ENCODE measurements at regions not wholly inside any gene's neighbourhood (a gene's known extent, or its start where the extent isn't known, plus 50 kb on each side); places are given as distances from the start of the nearest gene placed in this dataset.

- H3K27me3 ChIP-seq (ENCODE audit: low read length) = no peaks in the 10 kb centered on the region
- H4K20me1 ChIP-seq (ENCODE audit: low read depth, low read length) = no peaks in the 10 kb centered on the region
- no peaks in the 10 kb centered on the region for H3K79me2 ChIP-seq (ENCODE audit: insufficient read depth, low read length)
- no peak overlapping the region for H3K27ac ChIP-seq (ENCODE audit: low read depth, low read length)
- H3F3A ChIP-seq (ENCODE audit: insufficient read depth) = no peaks in the 10 kb centered on the region
- H3K9me2 ChIP-seq (replicated peaks; ENCODE audit: insufficient read depth, low read length) = no peaks in the 10 kb centered on the region
- no peak overlapping the region for H3K9ac ChIP-seq (ENCODE audit: low read length)
- H3K36me3 ChIP-seq (ENCODE audit: low read length) = no peaks in the 10 kb centered on the region
- H3K9me3 ChIP-seq (ENCODE audit: insufficient read depth, low read length) = no peaks in the 10 kb centered on the region
- H3K4me3 ChIP-seq (ENCODE audit: insufficient read depth, low read length, poor library complexity, severe bottlenecking) = no peak overlapping the region
- TF ChIP-seq, protein P1, sequence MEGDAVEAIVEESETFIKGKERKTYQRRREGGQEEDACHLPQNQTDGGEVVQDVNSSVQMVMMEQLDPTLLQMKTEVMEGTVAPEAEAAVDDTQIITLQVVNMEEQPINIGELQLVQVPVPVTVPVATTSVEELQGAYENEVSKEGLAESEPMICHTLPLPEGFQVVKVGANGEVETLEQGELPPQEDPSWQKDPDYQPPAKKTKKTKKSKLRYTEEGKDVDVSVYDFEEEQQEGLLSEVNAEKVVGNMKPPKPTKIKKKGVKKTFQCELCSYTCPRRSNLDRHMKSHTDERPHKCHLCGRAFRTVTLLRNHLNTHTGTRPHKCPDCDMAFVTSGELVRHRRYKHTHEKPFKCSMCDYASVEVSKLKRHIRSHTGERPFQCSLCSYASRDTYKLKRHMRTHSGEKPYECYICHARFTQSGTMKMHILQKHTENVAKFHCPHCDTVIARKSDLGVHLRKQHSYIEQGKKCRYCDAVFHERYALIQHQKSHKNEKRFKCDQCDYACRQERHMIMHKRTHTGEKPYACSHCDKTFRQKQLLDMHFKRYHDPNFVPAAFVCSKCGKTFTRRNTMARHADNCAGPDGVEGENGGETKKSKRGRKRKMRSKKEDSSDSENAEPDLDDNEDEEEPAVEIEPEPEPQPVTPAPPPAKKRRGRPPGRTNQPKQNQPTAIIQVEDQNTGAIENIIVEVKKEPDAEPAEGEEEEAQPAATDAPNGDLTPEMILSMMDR (IDR thresholded peaks at IDR 0.05; ENCODE audit: insufficient read depth, low read length, poor library complexity, severe bottlenecking) = no peak
- TF ChIP-seq EZH2phosphoT487 (conservative IDR thresholded peaks at IDR 0.05; ENCODE audit: low read length) = no peak
- H3K4me2 ChIP-seq (ENCODE audit: low read depth, low read length, poor library complexity, severe bottlenecking) = no peak overlapping the region
- H2AFZ ChIP-seq (ENCODE audit: low read depth, low read length, severe bottlenecking) = no peak overlapping the region
Measured at GRCh38 chr2:226625946-226626345, 173.7 kb downstream of the IRS1 start.

DNA sequence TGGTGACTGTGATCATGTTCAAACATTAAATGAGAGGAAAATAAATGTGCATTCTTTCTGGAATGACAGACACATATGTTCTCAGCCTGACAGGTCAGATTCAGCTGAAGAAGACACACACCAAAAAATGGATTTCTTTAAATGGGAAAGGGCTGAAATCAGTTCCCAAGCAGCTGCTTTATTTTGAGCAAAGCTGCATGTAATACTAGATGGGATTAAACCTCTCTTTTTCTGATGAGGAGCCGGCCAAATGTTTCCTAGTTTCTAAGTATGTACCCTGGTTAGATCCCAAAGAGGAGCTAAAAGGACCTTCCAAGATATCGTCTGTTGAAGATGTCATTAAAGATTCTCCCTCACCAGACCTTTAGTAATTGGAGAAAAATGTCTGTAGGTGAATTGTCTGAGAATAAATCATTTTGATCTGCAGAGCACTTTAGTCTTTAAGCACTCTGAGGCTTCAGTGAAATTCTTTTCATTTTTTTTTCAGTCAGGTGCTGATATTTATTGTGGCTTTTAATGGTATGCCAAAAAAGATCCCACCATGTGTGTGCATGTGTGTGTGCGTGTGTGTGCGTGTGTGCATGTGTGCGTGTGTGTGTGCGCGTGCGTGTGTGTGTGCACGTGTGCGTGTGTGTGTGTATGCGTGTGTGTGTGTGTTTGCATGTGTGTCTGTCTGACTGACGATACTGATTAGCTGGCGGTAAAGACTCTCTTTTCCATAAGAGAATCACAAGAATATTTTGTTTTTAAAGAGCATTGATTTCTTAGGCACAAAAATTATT is 175.8 kb downstream of the IRS1 start:
- no peaks in the 10 kb centered on the region for H3K79me2 ChIP-seq (ENCODE audit: insufficient read depth, low read length)
- H2AFZ ChIP-seq (ENCODE audit: low read depth, low read length, severe bottlenecking) = no peak overlapping the region
- H3K4me2 ChIP-seq (ENCODE audit: low read depth, low read length, poor library complexity, severe bottlenecking) = no peak overlapping the region
- H3K27me3 ChIP-seq (ENCODE audit: low read length) = no peaks in the 10 kb centered on the region
- no peak overlapping the region for H3K9ac ChIP-seq (ENCODE audit: low read length)
- H3K4me3 ChIP-seq (ENCODE audit: insufficient read depth, low read length, poor library complexity, severe bottlenecking) = no peak overlapping the region
- no peaks in the 10 kb centered on the region for H3F3A ChIP-seq (ENCODE audit: insufficient read depth)
- TF ChIP-seq, protein P1 (IDR thresholded peaks at IDR 0.05; ENCODE audit: insufficient read depth, low read length, poor library complexity, severe bottlenecking) = no peak
- TF ChIP-seq EZH2phosphoT487 (conservative IDR thresholded peaks at IDR 0.05; ENCODE audit: low read length) = no peak
- no peaks in the 10 kb centered on the region for H3K9me3 ChIP-seq (ENCODE audit: insufficient read depth, low read length)
- H4K20me1 ChIP-seq (ENCODE audit: low read depth, low read length) = no peaks in the 10 kb centered on the region
- H3K9me2 ChIP-seq (replicated peaks; ENCODE audit: insufficient read depth, low read length) = no peaks in the 10 kb centered on the region
- no peak overlapping the region for H3K27ac ChIP-seq (ENCODE audit: low read depth, low read length)
- H3K36me3 ChIP-seq (ENCODE audit: low read length) = no peaks in the 10 kb centered on the region

GRCh38 chr2:226622484-226622883 is 177.1 kb downstream of the IRS1 start:
- Histone ChIP-seq H3K27ac (ENCODE audit: low read depth, low read length) (no peak overlapping the region), H3K4me2 (ENCODE audit: low read depth, low read length, poor library complexity, severe bottlenecking) (no peak overlapping the region), H3K79me2 (ENCODE audit: insufficient read depth, low read length) (no peaks in the 10 kb centered on the region), H3K9ac (ENCODE audit: low read length) (no peak overlapping the region), H3K36me3 (ENCODE audit: low read length) (no peaks in the 10 kb centered on the region), H3K4me3 (ENCODE audit: insufficient read depth, low read length, poor library complexity, severe bottlenecking) (no peak overlapping the region), H3K27me3 (ENCODE audit: low read length) (no peaks in the 10 kb centered on the region), H3K9me2 (replicated peaks; ENCODE audit: insufficient read depth, low read length) (no peaks in the 10 kb centered on the region), H3K9me3 (ENCODE audit: insufficient read depth, low read length) (no peaks in the 10 kb centered on the region), H3F3A (ENCODE audit: insufficient read depth) (no peaks in the 10 kb centered on the region), H2AFZ (ENCODE audit: low read depth, low read length, severe bottlenecking) (no peak overlapping the region), H4K20me1 (ENCODE audit: low read depth, low read length) (no peaks in the 10 kb centered on the region)
- TF ChIP-seq, protein P1 (IDR thresholded peaks at IDR 0.05; ENCODE audit: insufficient read depth, low read length, poor library complexity, severe bottlenecking) = no peak
- no peak for TF ChIP-seq EZH2phosphoT487 (conservative IDR thresholded peaks at IDR 0.05; ENCODE audit: low read length)
